Panc1 (cell line): ENCODE measurements at regions not wholly inside any gene's neighbourhood (a gene's known extent, or its start where the extent isn't known, plus 50 kb on each side); places are given as distances from the start of the nearest gene placed in this dataset.

ENCODE experiments used
- ATAC-seq: fragments of 200-7000 bp; cut with Tn5 transposase; 2 replicates; pipeline ENCODE4 v1.9.1; 2020; ENCODE audit warnings: mild to moderate bottlenecking, moderate library complexity
- BruUV-seq: library from RNA; stranded (reverse); fragments of 400-500 nt; replicated peaks from 2 replicates; lab custom pipeline; 2021; lab: Mats Ljungman, UMichigan
- CTCF ChIA-PET: fragments of 300-600 bp; sonication (Branson Sonifier 250); formaldehyde crosslinking; loops from one replicate; lab custom pipeline; 2022; ENCODE audit warnings: antibody characterized with exemption; lab: Charles Lee
- POLR2A ChIA-PET: fragments of 300-600 bp; sonication (Branson Sonifier 250); formaldehyde crosslinking; loops from one replicate; lab custom pipeline; 2022; ENCODE audit warnings: antibody characterized with exemption; lab: Charles Lee
- DNase-seq: peaks from one replicate; pipeline ENCODE4 v3.0.0-alpha.2; 2010; ENCODE audit warnings: low read depth, low spot score
- H3K27ac ChIP-seq: 2 replicates; pipeline ENCODE4 v1.5.1; 2011; ENCODE audit warnings: mild to moderate bottlenecking, low read length, inconsistent platforms
- H3K27me3 ChIP-seq: fragments of 200-500 bp; sonication (Bioruptor generic); 2 replicates; pipeline ENCODE4 v1.6.0; 2014; ENCODE audit warnings: low read length, inconsistent platforms; ENCODE audit not compliant: control insufficient read depth, insufficient read depth
- H3K36me3 ChIP-seq: fragments of 200-500 bp; sonication (Bioruptor generic); 2 replicates; pipeline ENCODE4 v1.5.1; 2014; ENCODE audit warnings: inconsistent platforms, mild to moderate bottlenecking, low read length, moderate library complexity; ENCODE audit not compliant: control insufficient read depth, insufficient read depth
- H3K4me1 ChIP-seq: 2 replicates; pipeline ENCODE4 v1.5.1; 2011; ENCODE audit warnings: inconsistent platforms, mild to moderate bottlenecking, low read length, moderate library complexity; ENCODE audit not compliant: control insufficient read depth, insufficient read depth
- H3K4me3 ChIP-seq, 2 experiments: 2 replicates each; pipeline ENCODE4 v1.5.1; 2011 to 2012; ENCODE audit warnings: low read depth in 2 of 2, low read length in 2 of 2, mild to moderate bottlenecking in 2 of 2, inconsistent platforms in 1 of 2, moderate library complexity in 1 of 2
- H3K9me3 ChIP-seq: fragments of 200-500 bp; sonication (Bioruptor generic); 2 replicates; pipeline ENCODE4 v1.5.1; 2014; ENCODE audit warnings: low read depth, mild to moderate bottlenecking, inconsistent platforms, low read length, moderate library complexity; ENCODE audit not compliant: control insufficient read depth, insufficient read depth
- CTCF ChIP-seq: fragments of 450-650 bp; IDR thresholded peaks from 2 replicates; pipeline ENCODE4 v1.5.1; 2017; ENCODE audit warnings: mild to moderate bottlenecking
- POLR2AphosphoS5 ChIP-seq: IDR thresholded peaks from 2 replicates; pipeline ENCODE4 v1.6.1; 2012; ENCODE audit warnings: mild to moderate bottlenecking, low read depth, low read length, moderate library complexity
- REST ChIP-seq, 2 experiments: IDR thresholded peaks; 2 replicates each; pipeline ENCODE4 v1.6.1; 2011 to 2012; ENCODE audit warnings: low read depth in 2 of 2, control low read depth in 1 of 2, low read length in 1 of 2, mild to moderate bottlenecking in 1 of 2, moderate library complexity in 1 of 2; ENCODE audit not compliant: insufficient read depth in 1 of 2
- SIN3A ChIP-seq: IDR thresholded peaks from 2 replicates; pipeline ENCODE4 v1.6.1; 2012; ENCODE audit warnings: low read depth, mild to moderate bottlenecking, low read length, moderate library complexity, borderline replicate concordance; ENCODE audit not compliant: insufficient read depth
- TCF7L2 ChIP-seq: IDR thresholded peaks from 2 replicates; pipeline ENCODE4 v1.6.1; 2011; ENCODE audit warnings: mild to moderate bottlenecking, low read depth, low read length, inconsistent platforms
- in situ Hi-C: cut with HindIII; loops from 2 replicates; pipeline ENCODE4 v1.10.0; 2016; ENCODE audit warnings: low sequenced_read_pairs, low pct_unique_long_range_greater_than_20kb
- intact Hi-C: fragments of 100-400 bp; cut with micrococcal nuclease; formaldehyde crosslinking; loops from one replicate; pipeline ENCODE4 v1.10.0; 2022; ENCODE audit not compliant: unreplicated experiment

- in situ Hi-C loops, result no loop called here
- Histone ChIP-seq H3K4me1 (no peaks in the 10 kb centered on the region), H3K27ac (no peak overlapping the region), H3K9me3 (no peaks in the 10 kb centered on the region), H3K27me3 (peaks cover 4% of the 10 kb centered on the region; the same call in 1 of the 2 replicates), H3K36me3 (no peaks in the 10 kb centered on the region), H3K4me3 (no peak overlapping the region)
- ChIA-PET POLR2A (no interaction called here), CTCF (no interaction called here)
- DNase-seq, result no peak
- no TSS peak for BruUV-seq
- TF ChIP-seq POLR2AphosphoS5 (no peak), REST (IDR thresholded peaks at IDR 0.05; ENCODE audit: insufficient read depth in 1 of 2, low read depth in 2 of 2, low read length in 1 of 2) (no peak)
- intact Hi-C loops, result no loop called here
- ATAC-seq, result no peak
Measured at GRCh38 chr11:109076870-109077269, 345.1 kb upstream of the C11orf87 start.

- CTCF ChIA-PET, result no interaction called here
- TF ChIP-seq CTCF (no peak), TCF7L2 (no peak), POLR2AphosphoS5 (no peak), SIN3A (no peak), REST (IDR thresholded peaks at IDR 0.05; ENCODE audit: insufficient read depth in 1 of 2, low read depth in 2 of 2, low read length in 1 of 2) (no peak)
- Histone ChIP-seq H3K36me3 (no peaks in the 10 kb centered on the region), H3K9me3 (no peaks in the 10 kb centered on the region), H3K27me3 (peaks cover 4% of the 10 kb centered on the region; the same call in 1 of the 2 replicates), H3K4me3 (no peak overlapping the region), H3K27ac (no peak overlapping the region), H3K4me1 (no peaks in the 10 kb centered on the region)
- ATAC-seq, result no peak
- intact Hi-C loops (no loop called here), in situ Hi-C loops (no loop called here)
- POLR2A ChIA-PET, result no interaction called here
- BruUV-seq, result no TSS peak
- DNase-seq, result no peak
Measured at GRCh38 chr11:109077291-109077920, 344.6 kb upstream of the C11orf87 start.
